ENCODE measurements at regions not wholly inside any gene's neighbourhood (a gene's known extent, or its start where the extent isn't known, plus 50 kb on each side); places are given as distances from the start of the nearest gene placed in this dataset.

DNA sequence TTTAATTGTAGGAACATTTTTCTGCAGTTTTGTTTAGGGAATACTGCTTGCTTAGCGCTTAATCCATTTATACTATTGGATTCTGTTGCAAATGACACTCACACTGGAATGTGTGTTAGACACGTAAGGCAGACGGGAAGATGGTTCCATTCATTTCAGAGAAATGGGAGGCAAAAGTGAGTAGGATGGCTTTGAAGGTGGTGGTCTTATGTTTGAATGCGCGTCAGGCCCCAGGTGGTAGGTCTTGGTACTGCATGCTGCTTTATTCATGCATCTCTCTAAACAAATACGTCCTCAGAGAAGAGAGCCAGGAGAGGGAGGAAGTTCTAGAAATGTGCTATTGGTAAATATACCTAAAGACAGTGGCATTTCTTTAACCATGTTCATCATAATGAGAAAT lies 997.6 kb upstream of the RBFOX1 start:
- Mint-ChIP-seq H3K27me3 (ENCODE audit: insufficient read depth, low read depth, poor library complexity) (peaks cover 7% of the 10 kb centered on the region), H3K9me3 (peaks cover 15% of the 10 kb centered on the region), H3K27ac (no peak overlapping the region), H3K4me3 (no peak overlapping the region), H3K4me1 (peaks cover 12% of the 10 kb centered on the region), H3K36me3 (ENCODE audit: low read depth) (peaks cover 13% of the 10 kb centered on the region)
- H3F3A ChIP-seq (replicated peaks; ENCODE audit: low read depth) = no peaks in the 10 kb centered on the region
- H3K27ac ChIP-seq (ENCODE audit: low read depth) = no peak overlapping the region
- H3K27me3 ChIP-seq (ENCODE audit: insufficient read depth) = no peaks in the 10 kb centered on the region
- no peaks in the 10 kb centered on the region for H3K36me3 ChIP-seq (ENCODE audit: insufficient read depth)
- TF ChIP-seq NANOG (IDR thresholded peaks at IDR 0.05; ENCODE audit: borderline replicate concordance) (no peak), JUNB (IDR thresholded peaks at IDR 0.05; ENCODE audit: unreplicated experiment) (no peak), STAT1 (IDR thresholded peaks at IDR 0.05; ENCODE audit: unreplicated experiment) (no peak), EZH2 (IDR thresholded peaks at IDR 0.05; ENCODE audit: low read depth, unreplicated experiment) (no peak)
- TF ChIP-seq, protein P1, sequence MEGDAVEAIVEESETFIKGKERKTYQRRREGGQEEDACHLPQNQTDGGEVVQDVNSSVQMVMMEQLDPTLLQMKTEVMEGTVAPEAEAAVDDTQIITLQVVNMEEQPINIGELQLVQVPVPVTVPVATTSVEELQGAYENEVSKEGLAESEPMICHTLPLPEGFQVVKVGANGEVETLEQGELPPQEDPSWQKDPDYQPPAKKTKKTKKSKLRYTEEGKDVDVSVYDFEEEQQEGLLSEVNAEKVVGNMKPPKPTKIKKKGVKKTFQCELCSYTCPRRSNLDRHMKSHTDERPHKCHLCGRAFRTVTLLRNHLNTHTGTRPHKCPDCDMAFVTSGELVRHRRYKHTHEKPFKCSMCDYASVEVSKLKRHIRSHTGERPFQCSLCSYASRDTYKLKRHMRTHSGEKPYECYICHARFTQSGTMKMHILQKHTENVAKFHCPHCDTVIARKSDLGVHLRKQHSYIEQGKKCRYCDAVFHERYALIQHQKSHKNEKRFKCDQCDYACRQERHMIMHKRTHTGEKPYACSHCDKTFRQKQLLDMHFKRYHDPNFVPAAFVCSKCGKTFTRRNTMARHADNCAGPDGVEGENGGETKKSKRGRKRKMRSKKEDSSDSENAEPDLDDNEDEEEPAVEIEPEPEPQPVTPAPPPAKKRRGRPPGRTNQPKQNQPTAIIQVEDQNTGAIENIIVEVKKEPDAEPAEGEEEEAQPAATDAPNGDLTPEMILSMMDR (conservative IDR thresholded peaks at IDR 0.05; ENCODE audit: low read depth in 2 of 2) = peak; percentile 53 to 77
- TF ChIP-seq, protein P2, sequence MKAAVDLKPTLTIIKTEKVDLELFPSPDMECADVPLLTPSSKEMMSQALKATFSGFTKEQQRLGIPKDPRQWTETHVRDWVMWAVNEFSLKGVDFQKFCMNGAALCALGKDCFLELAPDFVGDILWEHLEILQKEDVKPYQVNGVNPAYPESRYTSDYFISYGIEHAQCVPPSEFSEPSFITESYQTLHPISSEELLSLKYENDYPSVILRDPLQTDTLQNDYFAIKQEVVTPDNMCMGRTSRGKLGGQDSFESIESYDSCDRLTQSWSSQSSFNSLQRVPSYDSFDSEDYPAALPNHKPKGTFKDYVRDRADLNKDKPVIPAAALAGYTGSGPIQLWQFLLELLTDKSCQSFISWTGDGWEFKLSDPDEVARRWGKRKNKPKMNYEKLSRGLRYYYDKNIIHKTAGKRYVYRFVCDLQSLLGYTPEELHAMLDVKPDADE (IDR thresholded peaks at IDR 0.05) = no peak
- DNase-seq (ENCODE audit: low spot score) (peak; percentile 79), ATAC-seq (peak; percentile 84)
- H2AFZ ChIP-seq = no peak overlapping the region
- H3K79me2 ChIP-seq (replicated peaks; ENCODE audit: insufficient read depth) = no peaks in the 10 kb centered on the region
- H4K20me1 ChIP-seq (replicated peaks; ENCODE audit: insufficient read depth) = no peaks in the 10 kb centered on the region
- no peak overlapping the region for H3K4me3 ChIP-seq
- no peak overlapping the region for H3K4me2 ChIP-seq
- no peaks in the 10 kb centered on the region for H3K4me1 ChIP-seq (ENCODE audit: insufficient read depth)
- no peaks in the 10 kb centered on the region for H3K9me2 ChIP-seq (ENCODE audit: insufficient read depth)

DNA sequence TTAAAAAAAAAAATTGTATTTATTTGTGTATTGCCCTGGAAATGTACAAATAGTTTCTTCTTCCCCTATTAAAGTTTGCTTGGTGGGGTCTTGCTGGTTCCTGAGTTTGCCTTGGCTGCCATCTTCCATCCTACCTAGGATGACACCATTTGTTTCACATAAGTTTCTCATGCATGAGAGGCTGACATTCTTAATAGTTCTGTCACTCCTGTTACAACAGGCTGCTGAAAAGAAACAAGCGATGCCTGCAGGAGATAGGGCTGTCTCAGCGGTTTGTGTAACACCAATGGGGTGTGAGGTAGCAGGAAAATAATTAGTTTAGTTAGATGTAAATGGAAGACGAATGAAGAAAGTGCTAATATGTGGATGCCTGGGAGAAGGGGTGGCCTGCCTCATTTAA lies 1000.9 kb upstream of the RBFOX1 start:
- Mint-ChIP-seq H3K27ac (no peak overlapping the region), H3K36me3 (ENCODE audit: low read depth) (no peaks in the 10 kb centered on the region), H3K27me3 (ENCODE audit: insufficient read depth, low read depth, poor library complexity) (no peaks in the 10 kb centered on the region), H3K4me3 (no peak overlapping the region), H3K4me1 (peaks cover 8% of the 10 kb centered on the region), H3K9me3 (peaks cover 3% of the 10 kb centered on the region; the same call in 1 of the 3 replicates)
- Histone ChIP-seq H3K79me2 (replicated peaks; ENCODE audit: insufficient read depth) (no peaks in the 10 kb centered on the region), H3K4me2 (no peak overlapping the region), H3K36me3 (ENCODE audit: insufficient read depth) (no peaks in the 10 kb centered on the region), H3K9me2 (ENCODE audit: insufficient read depth) (no peaks in the 10 kb centered on the region), H3K27ac (ENCODE audit: low read depth) (no peak overlapping the region), H4K20me1 (replicated peaks; ENCODE audit: insufficient read depth) (no peaks in the 10 kb centered on the region), H2AFZ (no peak overlapping the region), H3K4me3 (no peak overlapping the region), H3F3A (replicated peaks; ENCODE audit: low read depth) (no peaks in the 10 kb centered on the region), H3K27me3 (ENCODE audit: insufficient read depth) (no peaks in the 10 kb centered on the region), H3K4me1 (ENCODE audit: insufficient read depth) (no peaks in the 10 kb centered on the region)
- ATAC-seq = no peak
- DNase-seq (ENCODE audit: low spot score) = no peak
- TF ChIP-seq ZNF331 (CRISPR knock-in tag; IDR thresholded peaks at IDR 0.05; ENCODE audit: low read depth) (no peak), STAT1 (IDR thresholded peaks at IDR 0.05; ENCODE audit: unreplicated experiment) (no peak)
- TF ChIP-seq, protein P3, sequence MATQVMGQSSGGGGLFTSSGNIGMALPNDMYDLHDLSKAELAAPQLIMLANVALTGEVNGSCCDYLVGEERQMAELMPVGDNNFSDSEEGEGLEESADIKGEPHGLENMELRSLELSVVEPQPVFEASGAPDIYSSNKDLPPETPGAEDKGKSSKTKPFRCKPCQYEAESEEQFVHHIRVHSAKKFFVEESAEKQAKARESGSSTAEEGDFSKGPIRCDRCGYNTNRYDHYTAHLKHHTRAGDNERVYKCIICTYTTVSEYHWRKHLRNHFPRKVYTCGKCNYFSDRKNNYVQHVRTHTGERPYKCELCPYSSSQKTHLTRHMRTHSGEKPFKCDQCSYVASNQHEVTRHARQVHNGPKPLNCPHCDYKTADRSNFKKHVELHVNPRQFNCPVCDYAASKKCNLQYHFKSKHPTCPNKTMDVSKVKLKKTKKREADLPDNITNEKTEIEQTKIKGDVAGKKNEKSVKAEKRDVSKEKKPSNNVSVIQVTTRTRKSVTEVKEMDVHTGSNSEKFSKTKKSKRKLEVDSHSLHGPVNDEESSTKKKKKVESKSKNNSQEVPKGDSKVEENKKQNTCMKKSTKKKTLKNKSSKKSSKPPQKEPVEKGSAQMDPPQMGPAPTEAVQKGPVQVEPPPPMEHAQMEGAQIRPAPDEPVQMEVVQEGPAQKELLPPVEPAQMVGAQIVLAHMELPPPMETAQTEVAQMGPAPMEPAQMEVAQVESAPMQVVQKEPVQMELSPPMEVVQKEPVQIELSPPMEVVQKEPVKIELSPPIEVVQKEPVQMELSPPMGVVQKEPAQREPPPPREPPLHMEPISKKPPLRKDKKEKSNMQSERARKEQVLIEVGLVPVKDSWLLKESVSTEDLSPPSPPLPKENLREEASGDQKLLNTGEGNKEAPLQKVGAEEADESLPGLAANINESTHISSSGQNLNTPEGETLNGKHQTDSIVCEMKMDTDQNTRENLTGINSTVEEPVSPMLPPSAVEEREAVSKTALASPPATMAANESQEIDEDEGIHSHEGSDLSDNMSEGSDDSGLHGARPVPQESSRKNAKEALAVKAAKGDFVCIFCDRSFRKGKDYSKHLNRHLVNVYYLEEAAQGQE (IDR thresholded peaks at IDR 0.05; ENCODE audit: unreplicated experiment) = no peak
- TF ChIP-seq, protein P4, sequence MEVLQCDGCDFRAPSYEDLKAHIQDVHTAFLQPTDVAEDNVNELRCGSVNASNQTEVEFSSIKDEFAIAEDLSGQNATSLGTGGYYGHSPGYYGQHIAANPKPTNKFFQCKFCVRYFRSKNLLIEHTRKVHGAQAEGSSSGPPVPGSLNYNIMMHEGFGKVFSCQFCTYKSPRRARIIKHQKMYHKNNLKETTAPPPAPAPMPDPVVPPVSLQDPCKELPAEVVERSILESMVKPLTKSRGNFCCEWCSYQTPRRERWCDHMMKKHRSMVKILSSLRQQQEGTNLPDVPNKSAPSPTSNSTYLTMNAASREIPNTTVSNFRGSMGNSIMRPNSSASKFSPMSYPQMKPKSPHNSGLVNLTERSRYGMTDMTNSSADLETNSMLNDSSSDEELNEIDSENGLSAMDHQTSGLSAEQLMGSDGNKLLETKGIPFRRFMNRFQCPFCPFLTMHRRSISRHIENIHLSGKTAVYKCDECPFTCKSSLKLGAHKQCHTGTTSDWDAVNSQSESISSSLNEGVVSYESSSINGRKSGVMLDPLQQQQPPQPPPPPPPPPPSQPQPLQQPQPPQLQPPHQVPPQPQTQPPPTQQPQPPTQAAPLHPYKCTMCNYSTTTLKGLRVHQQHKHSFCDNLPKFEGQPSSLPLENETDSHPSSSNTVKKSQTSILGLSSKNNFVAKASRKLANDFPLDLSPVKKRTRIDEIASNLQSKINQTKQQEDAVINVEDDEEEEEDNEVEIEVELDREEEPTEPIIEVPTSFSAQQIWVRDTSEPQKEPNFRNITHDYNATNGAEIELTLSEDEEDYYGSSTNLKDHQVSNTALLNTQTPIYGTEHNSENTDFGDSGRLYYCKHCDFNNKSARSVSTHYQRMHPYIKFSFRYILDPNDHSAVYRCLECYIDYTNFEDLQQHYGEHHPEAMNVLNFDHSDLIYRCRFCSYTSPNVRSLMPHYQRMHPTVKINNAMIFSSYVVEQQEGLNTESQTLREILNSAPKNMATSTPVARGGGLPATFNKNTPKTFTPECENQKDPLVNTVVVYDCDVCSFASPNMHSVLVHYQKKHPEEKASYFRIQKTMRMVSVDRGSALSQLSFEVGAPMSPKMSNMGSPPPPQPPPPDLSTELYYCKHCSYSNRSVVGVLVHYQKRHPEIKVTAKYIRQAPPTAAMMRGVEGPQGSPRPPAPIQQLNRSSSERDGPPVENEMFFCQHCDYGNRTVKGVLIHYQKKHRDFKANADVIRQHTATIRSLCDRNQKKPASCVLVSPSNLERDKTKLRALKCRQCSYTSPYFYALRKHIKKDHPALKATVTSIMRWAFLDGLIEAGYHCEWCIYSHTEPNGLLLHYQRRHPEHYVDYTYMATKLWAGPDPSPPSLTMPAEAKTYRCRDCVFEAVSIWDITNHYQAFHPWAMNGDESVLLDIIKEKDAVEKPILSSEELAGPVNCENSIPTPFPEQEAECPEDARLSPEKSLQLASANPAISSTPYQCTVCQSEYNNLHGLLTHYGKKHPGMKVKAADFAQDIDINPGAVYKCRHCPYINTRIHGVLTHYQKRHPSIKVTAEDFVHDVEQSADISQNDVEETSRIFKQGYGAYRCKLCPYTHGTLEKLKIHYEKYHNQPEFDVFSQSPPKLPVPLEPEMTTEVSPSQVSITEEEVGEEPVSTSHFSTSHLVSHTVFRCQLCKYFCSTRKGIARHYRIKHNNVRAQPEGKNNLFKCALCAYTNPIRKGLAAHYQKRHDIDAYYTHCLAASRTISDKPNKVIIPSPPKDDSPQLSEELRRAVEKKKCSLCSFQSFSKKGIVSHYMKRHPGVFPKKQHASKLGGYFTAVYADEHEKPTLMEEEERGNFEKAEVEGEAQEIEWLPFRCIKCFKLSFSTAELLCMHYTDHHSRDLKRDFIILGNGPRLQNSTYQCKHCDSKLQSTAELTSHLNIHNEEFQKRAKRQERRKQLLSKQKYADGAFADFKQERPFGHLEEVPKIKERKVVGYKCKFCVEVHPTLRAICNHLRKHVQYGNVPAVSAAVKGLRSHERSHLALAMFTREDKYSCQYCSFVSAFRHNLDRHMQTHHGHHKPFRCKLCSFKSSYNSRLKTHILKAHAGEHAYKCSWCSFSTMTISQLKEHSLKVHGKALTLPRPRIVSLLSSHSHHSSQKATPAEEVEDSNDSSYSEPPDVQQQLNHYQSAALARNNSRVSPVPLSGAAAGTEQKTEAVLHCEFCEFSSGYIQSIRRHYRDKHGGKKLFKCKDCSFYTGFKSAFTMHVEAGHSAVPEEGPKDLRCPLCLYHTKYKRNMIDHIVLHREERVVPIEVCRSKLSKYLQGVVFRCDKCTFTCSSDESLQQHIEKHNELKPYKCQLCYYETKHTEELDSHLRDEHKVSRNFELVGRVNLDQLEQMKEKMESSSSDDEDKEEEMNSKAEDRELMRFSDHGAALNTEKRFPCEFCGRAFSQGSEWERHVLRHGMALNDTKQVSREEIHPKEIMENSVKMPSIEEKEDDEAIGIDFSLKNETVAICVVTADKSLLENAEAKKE (CRISPR knock-in tag; IDR thresholded peaks at IDR 0.05) = no peak
